HS-5 (cell line): ENCODE measurements at regions not wholly inside any gene's neighbourhood (a gene's known extent, or its start where the extent isn't known, plus 50 kb on each side); places are given as distances from the start of the nearest gene placed in this dataset.
A peak's percentile ranks its signal among the peaks of the same experiment; 100 is the strongest.
"Not testable (repeated sequence)": the region's sequence is repeated elsewhere in the genome, so short reads cannot be mapped to it uniquely, and the experiment has no call there.

Experiments
- DNase-seq: peaks from one replicate; pipeline ENCODE4 v3.0.0-alpha.2; 2012; ENCODE audit warnings: low read depth

- no peak for DNase-seq
These were observed 67.9 kb downstream of the TBX3 start for GRCh38 chr12:114616081-114616480.

DNA sequence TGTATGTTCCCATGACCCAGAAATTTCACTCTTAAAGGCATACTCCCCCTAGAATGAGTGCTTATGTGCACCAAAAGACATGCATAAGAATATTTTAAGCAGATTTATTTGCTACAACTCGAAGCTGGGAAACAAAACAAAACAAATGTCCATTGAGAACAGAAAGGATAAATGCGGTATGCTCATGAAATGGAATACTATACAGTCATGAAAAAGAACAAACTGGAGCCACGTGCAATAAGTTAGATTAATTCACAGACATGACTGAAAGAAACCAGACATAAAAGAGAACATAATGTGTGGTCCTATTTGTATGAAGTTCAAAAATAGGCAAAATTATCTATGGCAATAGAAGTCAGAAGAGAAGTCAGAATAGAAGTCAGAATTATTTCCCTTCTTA, 69.9 kb downstream of the TBX3 start:
- DNase-seq = no peak

DNA sequence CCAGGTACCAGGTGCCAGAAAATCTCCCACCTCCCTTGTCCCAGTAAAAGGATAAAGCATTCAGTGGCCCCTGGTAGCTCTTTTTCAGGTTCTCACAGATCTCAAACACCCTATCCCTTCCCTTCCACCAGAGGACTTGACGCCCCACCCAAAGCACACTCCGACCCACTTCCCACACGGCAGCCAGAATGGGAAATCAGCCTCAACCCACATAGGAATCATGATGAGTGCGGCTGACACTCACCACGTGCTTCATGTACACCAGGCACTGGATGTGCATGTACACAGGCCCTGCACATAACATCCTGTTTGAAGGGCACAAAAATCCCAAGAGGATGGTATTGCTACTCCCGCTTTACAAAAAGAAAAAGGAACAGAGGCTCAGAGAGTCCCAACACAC, 71.9 kb downstream of the TBX3 start:
- DNase-seq = no peak

DNA sequence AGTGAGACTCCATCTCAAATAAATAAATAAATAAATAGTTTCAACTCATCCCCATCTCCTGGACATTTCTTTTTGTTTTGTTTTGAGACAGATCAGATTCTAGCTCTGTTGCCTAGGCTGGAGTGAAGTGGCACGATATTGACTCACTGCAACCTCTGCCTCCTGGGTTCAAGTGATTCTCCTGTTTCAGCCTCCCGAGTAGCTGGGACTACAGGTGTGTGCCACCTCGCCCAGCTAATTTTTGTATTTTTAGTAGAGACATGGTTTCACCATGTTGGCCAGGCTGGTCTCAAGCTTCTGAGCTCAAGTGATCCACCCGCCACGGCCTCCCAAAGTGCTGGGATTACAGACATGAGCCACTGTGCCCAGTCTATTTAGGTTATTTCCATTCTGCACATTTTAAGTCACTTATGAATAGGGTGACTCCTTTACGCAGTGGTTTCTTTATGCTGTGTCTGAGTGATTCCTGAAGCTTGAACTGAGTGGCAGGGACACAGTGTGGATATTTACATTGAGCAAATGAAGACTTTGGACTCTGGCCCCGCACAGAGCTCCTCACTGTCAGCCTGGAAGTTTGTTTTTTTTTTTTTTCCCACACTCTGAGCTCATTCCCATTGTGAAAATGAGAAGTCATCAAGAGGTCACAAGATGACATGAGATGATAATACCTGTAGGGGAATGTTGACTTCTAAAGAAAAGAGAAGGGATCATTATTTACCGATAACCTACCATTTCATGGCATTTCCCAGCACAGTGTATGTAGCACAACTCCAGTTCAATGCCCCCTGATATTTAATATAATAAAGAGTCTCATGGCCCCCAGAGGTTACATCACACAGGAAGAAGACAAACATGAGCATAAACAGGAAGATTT, 72.6 kb downstream of the TBX3 start:
- no peak for DNase-seq

DNA sequence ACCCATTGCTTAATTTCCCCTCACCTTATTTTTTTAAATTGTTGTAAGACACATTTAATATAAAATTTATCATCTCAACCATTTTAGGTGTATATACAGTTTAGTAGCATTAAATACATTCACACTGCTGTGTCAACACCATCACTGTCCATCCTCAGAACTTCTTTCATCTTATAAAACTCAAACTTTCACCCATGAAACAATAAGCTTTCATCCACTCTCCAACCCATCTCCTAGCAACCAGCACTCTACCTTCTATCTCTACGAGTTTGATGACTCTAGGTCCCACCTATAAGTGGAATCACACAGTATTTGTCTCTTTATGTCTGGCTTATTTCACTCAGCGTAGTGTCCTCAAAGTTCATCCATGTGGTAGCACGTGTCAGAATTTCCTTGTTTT, 75.5 kb downstream of the TBX3 start:
- DNase-seq = no peak

GRCh38 chr12:114605918-114606317, 78.1 kb downstream of the TBX3 start:
- no peak for DNase-seq

- no peak for DNase-seq
These were observed 79.4 kb downstream of the TBX3 start for GRCh38 chr12:114604606-114605005.

DNA sequence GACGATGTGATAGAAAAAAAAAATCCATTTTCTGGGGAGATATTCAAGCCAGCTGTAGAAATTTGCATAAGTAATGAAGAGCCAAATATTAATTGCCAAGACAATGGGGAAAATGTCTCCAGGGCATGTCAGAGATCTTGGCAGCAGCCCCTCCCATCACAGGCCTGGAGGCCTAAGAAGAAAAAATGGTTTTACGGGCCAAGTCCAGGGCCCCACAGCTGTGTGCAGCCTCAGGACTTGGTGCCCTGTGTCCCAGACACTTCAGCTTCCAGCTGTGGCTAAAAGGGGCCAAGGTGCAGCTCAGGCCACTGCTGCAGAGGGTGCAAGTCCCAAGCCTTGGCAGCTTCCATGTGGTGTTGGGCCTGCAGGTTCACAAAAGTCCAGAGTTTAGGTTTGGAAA, 83.4 kb downstream of the TBX3 start:
- DNase-seq = not testable (repeated sequence)

DNA sequence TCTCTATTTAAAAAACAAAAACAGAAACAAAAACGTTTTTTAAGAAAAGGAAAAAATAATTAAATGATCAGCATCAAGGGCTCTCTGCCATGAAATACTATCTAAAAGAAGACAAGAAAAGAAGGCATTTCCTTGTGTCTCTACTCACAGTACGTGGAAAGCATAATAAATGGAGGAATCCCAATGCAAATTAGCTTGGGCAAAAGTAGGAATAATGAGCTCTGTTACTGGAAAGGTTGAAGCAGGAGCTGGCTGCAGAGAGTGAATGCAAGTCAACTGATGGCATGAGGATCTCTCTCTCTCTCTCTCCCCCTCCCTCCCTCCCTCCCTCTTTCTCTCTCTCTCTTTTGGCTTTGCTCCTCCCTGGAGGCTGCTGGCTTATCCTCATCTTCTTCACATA, 85.9 kb downstream of the TBX3 start:
- DNase-seq = no peak

- DNase-seq = no peak
These were observed 91.0 kb downstream of the TBX3 start for GRCh38 chr12:114592946-114593345.

GRCh38 chr12:114588061-114588460, 95.9 kb downstream of the TBX3 start:
- no peak for DNase-seq

GRCh38 chr12:114580306-114580705, 103.7 kb downstream of the TBX3 start:
- no peak for DNase-seq

GRCh38 chr12:114579389-114579788, 104.6 kb downstream of the TBX3 start:
- DNase-seq = no peak

GRCh38 chr12:114562654-114563053, 121.3 kb downstream of the TBX3 start:
- no peak for DNase-seq

DNA sequence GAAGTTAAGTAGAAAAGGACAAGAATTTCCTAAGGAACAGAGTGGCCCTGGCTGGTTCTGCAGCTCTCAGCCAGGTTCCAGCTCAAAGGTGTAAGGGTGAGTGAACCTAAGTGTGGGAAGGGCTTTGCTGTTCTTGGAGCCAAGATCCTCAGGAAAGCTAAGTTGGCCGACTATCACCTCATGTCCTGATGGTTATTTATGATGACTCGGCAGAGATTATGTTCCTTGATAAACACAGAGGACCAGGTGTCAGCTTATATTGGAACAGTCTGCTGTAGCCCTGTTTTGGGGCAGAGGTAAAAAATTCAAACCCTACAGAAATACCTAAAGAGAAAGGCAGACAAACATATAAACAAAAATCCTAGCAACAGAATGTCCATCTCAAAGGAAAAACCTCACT, 128.5 kb downstream of the TBX3 start:
- DNase-seq = no peak

GRCh38 chr12:114547636-114548035, 136.3 kb downstream of the TBX3 start:
- DNase-seq = no peak

GRCh38 chr12:114530417-114530816, 124.5 kb upstream of the TBX5 start:
- DNase-seq = no peak

GRCh38 chr12:114529966-114530365, 124.0 kb upstream of the TBX5 start:
- DNase-seq = no peak

DNA sequence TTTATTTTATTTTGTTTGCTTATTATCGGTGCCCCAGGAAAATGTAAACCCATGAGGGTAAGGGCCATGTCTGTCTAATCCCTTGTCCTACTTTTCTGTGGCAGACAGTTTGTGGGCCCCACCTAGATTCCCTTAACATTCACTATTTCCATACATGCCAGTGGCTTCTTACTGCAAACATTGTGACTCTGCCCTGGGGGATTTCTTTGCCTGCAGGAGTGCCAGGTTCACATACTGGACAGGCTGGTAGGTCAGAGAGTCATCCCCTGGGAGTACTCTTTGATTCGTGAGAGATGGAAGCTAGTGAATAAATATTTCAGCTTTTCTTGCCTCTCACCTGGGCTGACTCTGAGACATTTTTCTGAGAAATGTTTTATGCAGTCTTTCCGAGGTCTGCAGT, 122.8 kb upstream of the TBX5 start:
- DNase-seq = no peak

DNA sequence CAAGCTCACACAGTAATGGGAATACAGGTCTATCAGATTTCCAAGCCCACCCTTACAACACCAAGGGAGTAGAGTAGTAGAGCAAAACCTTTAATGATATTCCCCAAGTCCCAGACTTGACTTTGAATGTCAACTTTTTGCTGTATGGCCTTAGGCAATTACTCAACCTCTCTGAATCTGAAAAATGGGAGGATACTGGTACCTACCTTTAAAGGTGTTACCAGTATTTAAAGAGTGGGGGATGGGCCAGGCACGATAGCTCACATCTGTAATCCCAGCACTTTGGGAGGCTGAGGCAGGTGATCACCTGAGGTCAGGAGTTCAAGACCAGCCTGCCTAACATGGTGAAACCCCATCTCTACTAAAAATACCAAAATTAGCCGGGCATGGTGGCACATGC, 115.2 kb upstream of the TBX5 start:
- DNase-seq = not testable (repeated sequence)

GRCh38 chr12:114512351-114512750, 106.4 kb upstream of the TBX5 start:
- DNase-seq = no peak

DNA sequence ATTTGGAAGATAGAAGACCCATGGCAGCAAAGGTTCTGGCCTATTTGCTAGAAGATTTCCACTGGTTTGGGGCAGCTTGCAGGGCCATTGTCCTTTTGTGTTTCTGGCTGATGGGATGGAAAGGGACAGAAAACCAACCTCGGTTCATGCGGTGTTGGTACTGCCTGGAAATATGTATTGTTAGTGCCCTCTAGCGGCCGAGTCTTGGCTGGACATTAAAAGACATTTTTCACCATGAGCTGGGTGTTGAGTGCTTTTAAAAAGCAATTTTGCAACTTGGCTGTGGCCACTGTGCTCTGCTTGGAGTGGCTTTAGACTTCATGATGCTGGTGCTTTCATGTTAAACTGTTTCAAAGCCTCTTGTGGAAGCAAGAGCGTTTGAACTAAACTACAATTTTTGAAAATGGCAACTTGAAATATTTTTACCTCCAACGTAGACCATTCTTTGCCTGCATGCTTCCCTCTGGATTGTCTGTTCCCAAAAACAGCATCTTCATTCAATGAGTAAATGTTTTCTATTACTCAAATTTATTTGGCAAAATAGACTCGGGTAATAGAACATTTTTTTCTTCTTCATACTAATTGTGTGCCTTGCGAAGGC, 102.7 kb upstream of the TBX5 start:
- DNase-seq = peak; percentile 25

GRCh38 chr12:114506651-114507050, 100.7 kb upstream of the TBX5 start:
- DNase-seq = no peak

DNA sequence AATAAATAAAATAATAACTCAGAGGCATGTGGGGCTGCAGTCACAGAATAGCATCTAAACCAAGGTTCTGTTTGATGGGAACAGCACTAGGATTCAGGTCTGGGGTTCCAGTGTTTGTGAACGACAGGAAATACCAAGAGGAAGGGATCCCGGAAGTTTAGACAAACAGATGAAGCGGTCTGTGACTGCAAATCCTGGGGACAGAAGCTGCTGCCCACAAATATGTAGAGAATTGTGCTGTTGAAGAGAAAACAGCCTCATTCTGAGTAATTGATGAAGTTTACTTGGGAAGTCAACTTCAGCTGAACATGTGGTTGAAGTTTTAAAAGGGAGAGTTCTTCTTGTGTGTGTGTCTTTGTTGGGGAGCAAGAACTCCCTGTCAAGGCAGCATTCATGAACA, 98.4 kb upstream of the TBX5 start:
- no peak for DNase-seq
